ENCODE measurements at regions not wholly inside any gene's neighbourhood (a gene's known extent, or its start where the extent isn't known, plus 50 kb on each side); places are given as distances from the start of the nearest gene placed in this dataset.

- no peak for DNase-seq
- in situ Hi-C loops (cut with MboI; ENCODE audit: low pct_unique_long_range_greater_than_20kb, low sequenced_read_pairs): no loop called here
Observed at GRCh38 chr2:176677746-176678265, 408.6 kb downstream of the MTX2 start.

- in situ Hi-C loops (cut with MboI; ENCODE audit: low pct_unique_long_range_greater_than_20kb, low sequenced_read_pairs): no loop called here
Observed at GRCh38 chr2:176678571-176678970, 409.3 kb downstream of the MTX2 start.

GRCh38 chr2:176679061-176679669 is 409.9 kb downstream of the MTX2 start:
- DNase-seq: no peak
- in situ Hi-C loops (cut with MboI; ENCODE audit: low pct_unique_long_range_greater_than_20kb, low sequenced_read_pairs): no loop called here

More at GRCh38 chr2:176678571-176678970, 409.3 kb downstream of the MTX2 start:
- DNase-seq: no peak

- DNase-seq: no peak
- in situ Hi-C loops (cut with MboI; ENCODE audit: low pct_unique_long_range_greater_than_20kb, low sequenced_read_pairs): no loop called here
Observed at GRCh38 chr2:176680916-176681516, 411.8 kb downstream of the MTX2 start.

- no peak for DNase-seq
- in situ Hi-C loops (cut with MboI; ENCODE audit: low pct_unique_long_range_greater_than_20kb, low sequenced_read_pairs): no loop called here
Observed at GRCh38 chr2:176681584-176682115, 412.4 kb downstream of the MTX2 start.

- in situ Hi-C loops (cut with MboI; ENCODE audit: low pct_unique_long_range_greater_than_20kb, low sequenced_read_pairs): no loop called here
- DNase-seq: no peak
Observed at GRCh38 chr2:176682278-176682677, 413.0 kb downstream of the MTX2 start.

- no peak for DNase-seq
- in situ Hi-C loops (cut with MboI; ENCODE audit: low pct_unique_long_range_greater_than_20kb, low sequenced_read_pairs): no loop called here
Observed at GRCh38 chr2:176683618-176684111, 414.4 kb downstream of the MTX2 start.

GRCh38 chr2:176685908-176686307 is 416.7 kb downstream of the MTX2 start:
- in situ Hi-C loops (cut with MboI; ENCODE audit: low pct_unique_long_range_greater_than_20kb, low sequenced_read_pairs): no loop called here
- DNase-seq: no peak

GRCh38 chr2:176686328-176686727 is 417.1 kb downstream of the MTX2 start:
- in situ Hi-C loops (cut with MboI; ENCODE audit: low pct_unique_long_range_greater_than_20kb, low sequenced_read_pairs): no loop called here
- DNase-seq: no peak

- in situ Hi-C loops (cut with MboI; ENCODE audit: low pct_unique_long_range_greater_than_20kb, low sequenced_read_pairs): no loop called here
- DNase-seq: no peak
Observed at GRCh38 chr2:176687342-176687741, 418.1 kb downstream of the MTX2 start.

GRCh38 chr2:176687944-176688343 is 418.7 kb downstream of the MTX2 start:
- in situ Hi-C loops (cut with MboI; ENCODE audit: low pct_unique_long_range_greater_than_20kb, low sequenced_read_pairs): no loop called here
- DNase-seq: no peak

GRCh38 chr2:176689711-176690110 is 420.5 kb downstream of the MTX2 start:
- DNase-seq: no peak
- in situ Hi-C loops (cut with MboI; ENCODE audit: low pct_unique_long_range_greater_than_20kb, low sequenced_read_pairs): no loop called here

GRCh38 chr2:176691471-176691870 is 422.2 kb downstream of the MTX2 start:
- DNase-seq: no peak
- in situ Hi-C loops (cut with MboI; ENCODE audit: low pct_unique_long_range_greater_than_20kb, low sequenced_read_pairs): no loop called here

- no peak for DNase-seq
- in situ Hi-C loops (cut with MboI; ENCODE audit: low pct_unique_long_range_greater_than_20kb, low sequenced_read_pairs): no loop called here
Observed at GRCh38 chr2:176692533-176692932, 423.3 kb downstream of the MTX2 start.

- DNase-seq: no peak
- in situ Hi-C loops (cut with MboI; ENCODE audit: low pct_unique_long_range_greater_than_20kb, low sequenced_read_pairs): no loop called here
Observed at GRCh38 chr2:176699098-176699497, 429.9 kb downstream of the MTX2 start.

- no peak for DNase-seq
- in situ Hi-C loops (cut with MboI; ENCODE audit: low pct_unique_long_range_greater_than_20kb, low sequenced_read_pairs): no loop called here
Observed at GRCh38 chr2:176699644-176700043, 430.4 kb downstream of the MTX2 start.

GRCh38 chr2:176702131-176702530 is 432.9 kb downstream of the MTX2 start:
- no peak for DNase-seq
- in situ Hi-C loops (cut with MboI; ENCODE audit: low pct_unique_long_range_greater_than_20kb, low sequenced_read_pairs): no loop called here

- in situ Hi-C loops (cut with MboI; ENCODE audit: low pct_unique_long_range_greater_than_20kb, low sequenced_read_pairs): no loop called here
- DNase-seq: no peak
Observed at GRCh38 chr2:176704282-176704858, 435.1 kb downstream of the MTX2 start.

GRCh38 chr2:176709149-176709951 is 440.1 kb downstream of the MTX2 start:
- in situ Hi-C loops (cut with MboI; ENCODE audit: low pct_unique_long_range_greater_than_20kb, low sequenced_read_pairs): no loop called here
- no peak for DNase-seq
